ENCODE measurements at regions not wholly inside any gene's neighbourhood (a gene's known extent, or its start where the extent isn't known, plus 50 kb on each side); places are given as distances from the start of the nearest gene placed in this dataset.

GRCh38 chr4:157722146-157722545 is 450.7 kb downstream of the GASK1B start:
- H3K36me3 ChIP-seq (ENCODE audit: control insufficient read depth, insufficient read depth, low read length) = no peaks in the 10 kb centered on the region
- no peak for TF ChIP-seq CTCF (IDR thresholded peaks at IDR 0.05; ENCODE audit: insufficient read depth, low read length, poor library complexity, severe bottlenecking)
- H3K27me3 ChIP-seq (replicated peaks; ENCODE audit: control insufficient read depth, insufficient read depth, low read length) = no peaks in the 10 kb centered on the region
- DNase-seq (ENCODE audit: extremely low read depth, insufficient read length) = no peak
- H3K4me3 ChIP-seq (replicated peaks; ENCODE audit: low read depth, low read length) = no peak overlapping the region

- no peak for DNase-seq (ENCODE audit: extremely low read depth, insufficient read length)
Measured at GRCh38 chr4:157713342-157713741, 459.5 kb downstream of the GASK1B start.

GRCh38 chr4:157706155-157706554 is 466.7 kb downstream of the GASK1B start:
- no peak for DNase-seq (ENCODE audit: extremely low read depth, insufficient read length)
- no peak for TF ChIP-seq CTCF (IDR thresholded peaks at IDR 0.05; ENCODE audit: insufficient read depth, low read length, poor library complexity, severe bottlenecking)

More at GRCh38 chr4:157713342-157713741, 459.5 kb downstream of the GASK1B start:
- no peaks in the 10 kb centered on the region for H3K36me3 ChIP-seq (ENCODE audit: control insufficient read depth, insufficient read depth, low read length)
- H3K4me3 ChIP-seq (replicated peaks; ENCODE audit: low read depth, low read length) = no peak overlapping the region
- H3K27me3 ChIP-seq (replicated peaks; ENCODE audit: control insufficient read depth, insufficient read depth, low read length) = no peaks in the 10 kb centered on the region
- no peak for TF ChIP-seq CTCF (IDR thresholded peaks at IDR 0.05; ENCODE audit: insufficient read depth, low read length, poor library complexity, severe bottlenecking)

GRCh38 chr4:157702831-157703230 is 470.0 kb downstream of the GASK1B start:
- Histone ChIP-seq H3K27me3 (replicated peaks; ENCODE audit: control insufficient read depth, insufficient read depth, low read length) (no peaks in the 10 kb centered on the region), H3K4me3 (replicated peaks; ENCODE audit: low read depth, low read length) (no peak overlapping the region), H3K36me3 (ENCODE audit: control insufficient read depth, insufficient read depth, low read length) (no peaks in the 10 kb centered on the region)
- DNase-seq (ENCODE audit: extremely low read depth, insufficient read length) = no peak
- no peak for TF ChIP-seq CTCF (IDR thresholded peaks at IDR 0.05; ENCODE audit: insufficient read depth, low read length, poor library complexity, severe bottlenecking)

More at GRCh38 chr4:157706155-157706554, 466.7 kb downstream of the GASK1B start:
- Histone ChIP-seq H3K36me3 (ENCODE audit: control insufficient read depth, insufficient read depth, low read length) (no peaks in the 10 kb centered on the region), H3K4me3 (replicated peaks; ENCODE audit: low read depth, low read length) (no peak overlapping the region), H3K27me3 (replicated peaks; ENCODE audit: control insufficient read depth, insufficient read depth, low read length) (no peaks in the 10 kb centered on the region)

GRCh38 chr4:157701695-157701994 is 471.2 kb downstream of the GASK1B start:
- TF ChIP-seq CTCF (IDR thresholded peaks at IDR 0.05; ENCODE audit: insufficient read depth, low read length, poor library complexity, severe bottlenecking) = no peak
- Histone ChIP-seq H3K4me3 (replicated peaks; ENCODE audit: low read depth, low read length) (no peak overlapping the region), H3K27me3 (replicated peaks; ENCODE audit: control insufficient read depth, insufficient read depth, low read length) (no peaks in the 10 kb centered on the region), H3K36me3 (ENCODE audit: control insufficient read depth, insufficient read depth, low read length) (no peaks in the 10 kb centered on the region)
- DNase-seq (ENCODE audit: extremely low read depth, insufficient read length) = no peak
